GM12878 (cell line): ENCODE measurements at regions not wholly inside any gene's neighbourhood (a gene's known extent, or its start where the extent isn't known, plus 50 kb on each side); places are given as distances from the start of the nearest gene placed in this dataset.

Source experiments
- JUND ChIP-seq: IDR thresholded peaks from 2 replicates; pipeline ENCODE4 v1.6.1; 2012; ENCODE audit warnings: low read depth, mild to moderate bottlenecking, low read length, improper control_type of control experiment, moderate library complexity
- TF ChIP-seq, protein P1 (sequence below): IDR thresholded peaks from 2 replicates; pipeline ENCODE4 v1.6.1; 2012; ENCODE audit warnings: low read length, inconsistent platforms
- TF ChIP-seq, protein P2 (sequence below), 3 experiments: IDR thresholded peaks in 2 of 3; conservative IDR thresholded peaks in 1 of 3; 2 replicates each; pipeline ENCODE4 v1.5.1; 2011; ENCODE audit warnings: low read depth in 3 of 3, low read length in 3 of 3, mild to moderate bottlenecking in 3 of 3, control low read depth in 2 of 3, moderate library complexity in 2 of 3, inconsistent platforms in 1 of 3, mixed read lengths in 1 of 3; ENCODE audit not compliant: control insufficient read depth in 2 of 3, insufficient read depth in 1 of 3; ENCODE audit errors: extremely low read depth in 1 of 3

DNA sequence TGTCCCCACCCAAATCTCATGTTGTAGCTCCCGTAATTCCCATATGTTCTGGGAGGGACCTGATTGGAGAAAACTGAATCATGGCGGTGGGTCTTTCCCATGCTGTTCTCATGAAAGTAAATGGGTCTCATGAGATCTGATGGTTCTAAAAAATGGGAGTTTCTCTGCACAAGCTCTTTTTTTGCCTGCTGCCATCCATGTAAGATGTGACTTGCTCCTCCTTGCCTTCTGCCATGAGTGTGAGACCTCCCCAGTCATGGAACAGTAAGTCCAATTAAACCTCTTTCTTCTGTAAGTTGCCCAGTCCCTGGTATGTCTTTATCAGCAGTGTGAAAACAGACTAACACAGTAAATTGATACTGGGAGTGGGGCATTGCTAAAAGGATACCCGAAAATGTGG lies 1218.4 kb upstream of the CITED2 start:
- TF ChIP-seq, protein P1, sequence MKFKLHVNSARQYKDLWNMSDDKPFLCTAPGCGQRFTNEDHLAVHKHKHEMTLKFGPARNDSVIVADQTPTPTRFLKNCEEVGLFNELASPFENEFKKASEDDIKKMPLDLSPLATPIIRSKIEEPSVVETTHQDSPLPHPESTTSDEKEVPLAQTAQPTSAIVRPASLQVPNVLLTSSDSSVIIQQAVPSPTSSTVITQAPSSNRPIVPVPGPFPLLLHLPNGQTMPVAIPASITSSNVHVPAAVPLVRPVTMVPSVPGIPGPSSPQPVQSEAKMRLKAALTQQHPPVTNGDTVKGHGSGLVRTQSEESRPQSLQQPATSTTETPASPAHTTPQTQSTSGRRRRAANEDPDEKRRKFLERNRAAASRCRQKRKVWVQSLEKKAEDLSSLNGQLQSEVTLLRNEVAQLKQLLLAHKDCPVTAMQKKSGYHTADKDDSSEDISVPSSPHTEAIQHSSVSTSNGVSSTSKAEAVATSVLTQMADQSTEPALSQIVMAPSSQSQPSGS: no peak
- TF ChIP-seq, protein P2, sequence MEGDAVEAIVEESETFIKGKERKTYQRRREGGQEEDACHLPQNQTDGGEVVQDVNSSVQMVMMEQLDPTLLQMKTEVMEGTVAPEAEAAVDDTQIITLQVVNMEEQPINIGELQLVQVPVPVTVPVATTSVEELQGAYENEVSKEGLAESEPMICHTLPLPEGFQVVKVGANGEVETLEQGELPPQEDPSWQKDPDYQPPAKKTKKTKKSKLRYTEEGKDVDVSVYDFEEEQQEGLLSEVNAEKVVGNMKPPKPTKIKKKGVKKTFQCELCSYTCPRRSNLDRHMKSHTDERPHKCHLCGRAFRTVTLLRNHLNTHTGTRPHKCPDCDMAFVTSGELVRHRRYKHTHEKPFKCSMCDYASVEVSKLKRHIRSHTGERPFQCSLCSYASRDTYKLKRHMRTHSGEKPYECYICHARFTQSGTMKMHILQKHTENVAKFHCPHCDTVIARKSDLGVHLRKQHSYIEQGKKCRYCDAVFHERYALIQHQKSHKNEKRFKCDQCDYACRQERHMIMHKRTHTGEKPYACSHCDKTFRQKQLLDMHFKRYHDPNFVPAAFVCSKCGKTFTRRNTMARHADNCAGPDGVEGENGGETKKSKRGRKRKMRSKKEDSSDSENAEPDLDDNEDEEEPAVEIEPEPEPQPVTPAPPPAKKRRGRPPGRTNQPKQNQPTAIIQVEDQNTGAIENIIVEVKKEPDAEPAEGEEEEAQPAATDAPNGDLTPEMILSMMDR (IDR thresholded peaks at IDR 0.05 in 2 of 3, conservative IDR thresholded peaks at IDR 0.05 in 1 of 3; ENCODE audit: control insufficient read depth in 2 of 3, extremely low read depth in 1 of 3, insufficient read depth in 1 of 3, low read depth in 3 of 3, low read length in 3 of 3): no peak
- no peak for TF ChIP-seq JUND
